Stomach (tissue), 4 donors: ENCODE measurements at regions not wholly inside any gene's neighbourhood (a gene's known extent, or its start where the extent isn't known, plus 50 kb on each side); places are given as distances from the start of the nearest gene placed in this dataset.

Source experiments
- POLR2A ChIP-seq, 4 donors: fragments of 450-650 bp; IDR thresholded peaks; one replicate each; pipeline ENCODE4 v1.6.1; 2016; ENCODE audit warnings: antibody characterized with exemption in 4 of 4, control low read depth in 2 of 4, mild to moderate bottlenecking in 1 of 4, moderate library complexity in 1 of 4
- TF ChIP-seq, protein P1 (sequence below), 7 experiments: fragments of 450-650 bp in 4 of 7; fragments of 200-600 bp in 3 of 7; sonication (generic) in 3 of 7; IDR thresholded peaks; one replicate each; pipeline ENCODE4 v1.5.1; 2016 to 2019; ENCODE audit warnings: antibody characterized with exemption in 7 of 7, control low read depth in 2 of 7, mild to moderate bottlenecking in 1 of 7

DNA sequence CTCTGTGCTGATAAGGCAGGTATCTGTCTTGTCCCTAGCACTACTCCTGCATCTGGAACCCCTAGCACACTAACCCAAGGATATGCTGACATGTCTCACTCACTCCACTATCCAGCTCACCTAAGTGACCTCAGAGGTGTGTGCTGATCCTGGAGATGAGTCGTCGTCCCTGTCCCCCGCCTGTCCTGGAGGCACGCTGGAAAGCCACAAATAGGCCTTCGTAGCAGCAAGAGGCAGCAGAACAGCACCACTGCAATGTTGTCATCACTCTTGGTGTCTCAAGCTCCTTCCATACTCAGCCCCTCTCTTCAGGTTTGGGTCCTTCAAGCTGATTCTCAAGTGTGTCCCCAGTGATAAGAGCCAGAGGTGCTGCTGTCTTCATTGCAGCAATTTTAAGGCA, 73.0 kb upstream of the ITGA6 start:
- no peak for TF ChIP-seq POLR2A (IDR thresholded peaks at IDR 0.05)
- TF ChIP-seq, protein P1, sequence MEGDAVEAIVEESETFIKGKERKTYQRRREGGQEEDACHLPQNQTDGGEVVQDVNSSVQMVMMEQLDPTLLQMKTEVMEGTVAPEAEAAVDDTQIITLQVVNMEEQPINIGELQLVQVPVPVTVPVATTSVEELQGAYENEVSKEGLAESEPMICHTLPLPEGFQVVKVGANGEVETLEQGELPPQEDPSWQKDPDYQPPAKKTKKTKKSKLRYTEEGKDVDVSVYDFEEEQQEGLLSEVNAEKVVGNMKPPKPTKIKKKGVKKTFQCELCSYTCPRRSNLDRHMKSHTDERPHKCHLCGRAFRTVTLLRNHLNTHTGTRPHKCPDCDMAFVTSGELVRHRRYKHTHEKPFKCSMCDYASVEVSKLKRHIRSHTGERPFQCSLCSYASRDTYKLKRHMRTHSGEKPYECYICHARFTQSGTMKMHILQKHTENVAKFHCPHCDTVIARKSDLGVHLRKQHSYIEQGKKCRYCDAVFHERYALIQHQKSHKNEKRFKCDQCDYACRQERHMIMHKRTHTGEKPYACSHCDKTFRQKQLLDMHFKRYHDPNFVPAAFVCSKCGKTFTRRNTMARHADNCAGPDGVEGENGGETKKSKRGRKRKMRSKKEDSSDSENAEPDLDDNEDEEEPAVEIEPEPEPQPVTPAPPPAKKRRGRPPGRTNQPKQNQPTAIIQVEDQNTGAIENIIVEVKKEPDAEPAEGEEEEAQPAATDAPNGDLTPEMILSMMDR (IDR thresholded peaks at IDR 0.05): no peak
